SK-N-SH (cell line): ENCODE measurements at regions not wholly inside any gene's neighbourhood (a gene's known extent, or its start where the extent isn't known, plus 50 kb on each side); places are given as distances from the start of the nearest gene placed in this dataset.

Source experiments
- CTCF ChIA-PET: fragments of 300-600, 350-600 bp; formaldehyde crosslinking; extraction: SDS; loops from one replicate; lab custom pipeline; 2021; lab: Yijun Ruan, JAX
- POLR2A ChIA-PET: fragments of 350-600 bp; sonication (Branson Sonifier 250); formaldehyde crosslinking; extraction: SDS; loops from one replicate; lab custom pipeline; 2020; ENCODE audit warnings: antibody characterized with exemption, inconsistent platforms; lab: Yijun Ruan, JAX
- DNase-seq: peaks from one replicate; pipeline ENCODE4 v3.0.0; 2012
- H2AFZ ChIP-seq: fragments of 200-600 bp; sonication (generic); 2 replicates; pipeline ENCODE4 v1.8.1; 2016; ENCODE audit warnings: antibody characterized with exemption, mild to moderate bottlenecking, low read depth
- H3F3A ChIP-seq: fragments of 200-600 bp; sonication (generic); replicated peaks from 2 replicates; pipeline ENCODE3; 2016; ENCODE audit warnings: antibody characterized with exemption, mild to moderate bottlenecking; ENCODE audit not compliant: insufficient read depth
- H3K27ac ChIP-seq, 2 experiments: fragments of 200-500 bp in 1 of 2; fragments of 200-600 bp in 1 of 2; sonication (Bioruptor generic) in 1 of 2; sonication (generic), shearing (Covaris generic) in 1 of 2; 2 replicates each; pipeline versions ENCODE4 v1.5.1 to v1.6.1; 2014 to 2016; ENCODE audit warnings: low read depth in 2 of 2, inconsistent platforms in 1 of 2, low read length in 1 of 2, mild to moderate bottlenecking in 1 of 2, mixed read lengths in 1 of 2
- H3K27me3 ChIP-seq: fragments of 200-600 bp; sonication (generic), shearing (Covaris generic); 2 replicates; pipeline ENCODE4 v1.6.1; 2016; ENCODE audit warnings: mixed run types; ENCODE audit not compliant: insufficient read depth
- H3K36me3 ChIP-seq, 2 experiments: fragments of 200-500 bp in 1 of 2; fragments of 200-600 bp in 1 of 2; sonication (Bioruptor generic) in 1 of 2; sonication (generic) in 1 of 2; replicated peaks in 1 of 2; 2 replicates each; pipeline versions ENCODE3 to v1.5.1; 2014 to 2016; ENCODE audit warnings: low read length in 1 of 2, mild to moderate bottlenecking in 1 of 2; ENCODE audit not compliant: insufficient read depth in 2 of 2, control insufficient read depth in 1 of 2
- H3K4me1 ChIP-seq, 2 experiments: fragments of 200-500 bp in 1 of 2; fragments of 200-600 bp in 1 of 2; sonication (Bioruptor generic) in 1 of 2; sonication (generic), shearing (Covaris generic) in 1 of 2; 2 replicates each; pipeline versions ENCODE4 v1.5.1 to v1.6.1; 2014 to 2016; ENCODE audit warnings: low read depth in 1 of 2, low read length in 1 of 2, mixed run types in 1 of 2; ENCODE audit not compliant: insufficient read depth in 2 of 2, control insufficient read depth in 1 of 2
- H3K4me2 ChIP-seq: fragments of 200-600 bp; sonication (generic), shearing (Covaris generic); 2 replicates; pipeline ENCODE4 v1.6.1; 2017; ENCODE audit warnings: mixed run types
- H3K4me3 ChIP-seq, 2 experiments: fragments of 200-500 bp in 1 of 2; fragments of 200-600 bp in 1 of 2; sonication (Bioruptor generic) in 1 of 2; sonication (generic), shearing (Covaris generic) in 1 of 2; 2 replicates each; pipeline versions ENCODE4 v1.5.1 to v1.8.1; 2014 to 2016; ENCODE audit warnings: low read depth in 2 of 2, inconsistent platforms in 1 of 2, low read length in 1 of 2, mild to moderate bottlenecking in 1 of 2, mixed read lengths in 1 of 2, moderate library complexity in 1 of 2
- H3K79me2 ChIP-seq: fragments of 200-600 bp; sonication (generic); 2 replicates; pipeline ENCODE4 v1.8.1; 2017; ENCODE audit warnings: mild to moderate bottlenecking; ENCODE audit not compliant: insufficient read depth
- H3K9ac ChIP-seq: fragments of 200-600 bp; sonication (generic); 2 replicates; pipeline ENCODE4 v1.6.1; 2017; ENCODE audit warnings: mixed run types
- H3K9me2 ChIP-seq: fragments of 200-600 bp; sonication (generic); 2 replicates; pipeline ENCODE4 v1.6.1; 2017; ENCODE audit warnings: mixed run types
- H3K9me3 ChIP-seq: fragments of 200-600 bp; sonication (generic); 2 replicates; pipeline ENCODE4 v1.6.1; 2017; ENCODE audit warnings: mixed run types, mild to moderate bottlenecking, moderate library complexity
- H4K20me1 ChIP-seq: fragments of 200-600 bp; sonication (generic); 2 replicates; pipeline ENCODE4 v1.6.1; 2017; ENCODE audit warnings: mild to moderate bottlenecking, mixed run types; ENCODE audit not compliant: insufficient read depth
- CHD2 ChIP-seq: fragments of 150-350 bp; IDR thresholded peaks from 2 replicates; pipeline ENCODE4 v1.6.1; 2018; ENCODE audit warnings: low read length; ENCODE audit not compliant: partially characterized antibody
- CTCF ChIP-seq: fragments of 200-600 bp; sonication (generic); IDR thresholded peaks from 2 replicates; pipeline ENCODE4 v1.6.1; 2017; ENCODE audit warnings: antibody characterized with exemption, mild to moderate bottlenecking, moderate library complexity
- EP300 ChIP-seq, 2 experiments: IDR thresholded peaks; 2 replicates each; pipeline versions ENCODE4 v1.4.0 to v1.6.1; 2012; ENCODE audit warnings: borderline replicate concordance in 1 of 2, low read depth in 1 of 2, low read length in 1 of 2
- FOSL2 ChIP-seq: IDR thresholded peaks from 2 replicates; pipeline ENCODE4 v1.4.0; 2012; ENCODE audit warnings: low read depth, mild to moderate bottlenecking, moderate library complexity, borderline replicate concordance
- FOXJ3 ChIP-seq: sonication (generic); formaldehyde crosslinking; IDR thresholded peaks from 2 replicates; pipeline ENCODE4 v1.5.1; 2020; ENCODE audit warnings: mild to moderate bottlenecking, missing genetic modification reagents
- IRF3 ChIP-seq: fragments of 150-350 bp; IDR thresholded peaks from 2 replicates; pipeline ENCODE4 v1.6.1; 2016; ENCODE audit warnings: mild to moderate bottlenecking, low read depth, low read length
- JUND ChIP-seq: IDR thresholded peaks from 2 replicates; pipeline ENCODE4 v1.4.0; 2012
- MEF2A ChIP-seq: IDR thresholded peaks from 2 replicates; pipeline ENCODE4 v1.4.0; 2012; ENCODE audit warnings: low read depth, borderline replicate concordance
- MXI1 ChIP-seq: IDR thresholded peaks from 2 replicates; pipeline ENCODE4 v1.6.1; 2012; ENCODE audit warnings: mild to moderate bottlenecking, low read depth, low read length, improper control_type of control experiment
- NRF1 ChIP-seq: IDR thresholded peaks from 2 replicates; pipeline ENCODE4 v1.6.1; 2012; ENCODE audit warnings: low read depth, mild to moderate bottlenecking, low read length
- RAD21 ChIP-seq: IDR thresholded peaks from 2 replicates; pipeline ENCODE4 v1.6.1; 2012; ENCODE audit warnings: mild to moderate bottlenecking, low read length
- RFX5 ChIP-seq: IDR thresholded peaks from 2 replicates; pipeline ENCODE4 v1.6.1; 2012; ENCODE audit warnings: mild to moderate bottlenecking, improper control_type of control experiment, low read length
- SMC3 ChIP-seq: IDR thresholded peaks from 2 replicates; pipeline ENCODE4 v1.6.1; 2012; ENCODE audit warnings: low read depth, low read length, improper control_type of control experiment
- USF1 ChIP-seq: IDR thresholded peaks from 2 replicates; pipeline ENCODE4 v1.4.0; 2012; ENCODE audit warnings: low read depth, borderline replicate concordance
- YY1 ChIP-seq: IDR thresholded peaks from 2 replicates; pipeline ENCODE4 v1.4.0; 2012; ENCODE audit warnings: low read depth, mild to moderate bottlenecking
- WGBS: methylation state at CpG from one replicate; pipeline ENCODE4 v1.1.6; 2017; ENCODE audit warnings: low lambda C conversion rate; 5-methylcytosine and 5-hydroxymethylcytosine counted together

- H3K9me2 ChIP-seq, result no peaks in the 10 kb centered on the region
- no peaks in the 10 kb centered on the region for H3K4me1 ChIP-seq
- H4K20me1 ChIP-seq, result no peaks in the 10 kb centered on the region
- TF ChIP-seq NRF1 (no peak), CTCF (no peak), CHD2 (no peak), RAD21 (no peak), IRF3 (no peak), SMC3 (no peak), FOXJ3 (CRISPR knock-in tag) (no peak)
- TF ChIP-seq, all 33 proteins: peak for 0
- H3F3A ChIP-seq, result no peaks in the 10 kb centered on the region
- H3K36me3 ChIP-seq, result no peaks in the 10 kb centered on the region
- DNase-seq, result no peak
- H3K4me2 ChIP-seq, result no peak overlapping the region
- no peak overlapping the region for H3K4me3 ChIP-seq
- CTCF ChIA-PET, result no interaction called here
- no peaks in the 10 kb centered on the region; the same call in 1 of the 2 replicates for H3K9me3 ChIP-seq
- H3K27ac ChIP-seq, result no peak overlapping the region
- POLR2A ChIA-PET, result no interaction called here
- no peak overlapping the region for H2AFZ ChIP-seq
- peaks cover 9% of the 10 kb centered on the region; the same call in 1 of the 2 replicates for H3K27me3 ChIP-seq
- no peaks in the 10 kb centered on the region for H3K79me2 ChIP-seq
- H3K9ac ChIP-seq, result no peak overlapping the region
These were observed 184.4 kb upstream of the PKN2 start for GRCh38 chr1:88499671-88500070.

- no peaks in the 10 kb centered on the region for H3K9me2 ChIP-seq
- CTCF ChIA-PET, result no interaction called here
- no peak overlapping the region for H2AFZ ChIP-seq
- no peak for DNase-seq
- no peaks in the 10 kb centered on the region for H3K79me2 ChIP-seq
- 6% methylated on average over 2 of the region's 2 CpGs for WGBS
- POLR2A ChIA-PET, result no interaction called here
- no peak overlapping the region for H3K9ac ChIP-seq
- H3K9me3 ChIP-seq, result no peaks in the 10 kb centered on the region; the same call in 1 of the 2 replicates
- H3K4me3 ChIP-seq, result no peak overlapping the region
- TF ChIP-seq MEF2A, result no peak
- no peak for TF ChIP-seq FOSL2
- no peak for TF ChIP-seq RFX5
- TF ChIP-seq FOXJ3 (CRISPR knock-in tag), result no peak
- no peak for TF ChIP-seq SMC3
- no peak for TF ChIP-seq USF1
- no peak for TF ChIP-seq NRF1
- TF ChIP-seq IRF3, result no peak
- no peak for TF ChIP-seq JUND
- TF ChIP-seq EP300 (IDR thresholded peaks at IDR 0.05; ENCODE audit: borderline replicate concordance in 1 of 2, low read depth in 1 of 2, low read length in 1 of 2), result no peak
- no peak for TF ChIP-seq MXI1
- no peak for TF ChIP-seq YY1
- TF ChIP-seq, all 33 proteins: peak for 0
- H4K20me1 ChIP-seq, result no peaks in the 10 kb centered on the region
- H3K27me3 ChIP-seq, result peaks cover 4% of the 10 kb centered on the region; the same call in 1 of the 2 replicates
- no peak overlapping the region for H3K27ac ChIP-seq
- H3K36me3 ChIP-seq, result no peaks in the 10 kb centered on the region
- H3K4me2 ChIP-seq, result no peak overlapping the region
- H3K4me1 ChIP-seq, result no peaks in the 10 kb centered on the region
- no peaks in the 10 kb centered on the region for H3F3A ChIP-seq
These were observed 181.2 kb upstream of the PKN2 start for GRCh38 chr1:88502886-88503285.
